ENCODE measurements at regions not wholly inside any gene's neighbourhood (a gene's known extent, or its start where the extent isn't known, plus 50 kb on each side); places are given as distances from the start of the nearest gene placed in this dataset.
A peak's percentile ranks its signal among the peaks of the same experiment; 100 is the strongest.

- in situ Hi-C loops (cut with HindIII; ENCODE audit: low pct_unique_long_range_greater_than_20kb, low sequenced_read_pairs): no loop called here
- TF ChIP-seq JUND (IDR thresholded peaks at IDR 0.05; ENCODE audit: low read depth): no peak
- DNase-seq (ENCODE audit: low read depth in 1 of 2, low spot score in 1 of 2): no peak
Observed at GRCh38 chr14:30138567-30138966, 210.9 kb upstream of the PRKD1 start.

- DNase-seq (ENCODE audit: low read depth in 1 of 2, low spot score in 1 of 2): no peak
- in situ Hi-C loops (cut with HindIII; ENCODE audit: low pct_unique_long_range_greater_than_20kb, low sequenced_read_pairs): no loop called here
- no peak for TF ChIP-seq JUND (IDR thresholded peaks at IDR 0.05; ENCODE audit: low read depth)
Observed at GRCh38 chr14:30142216-30142615, 214.6 kb upstream of the PRKD1 start.

DNA sequence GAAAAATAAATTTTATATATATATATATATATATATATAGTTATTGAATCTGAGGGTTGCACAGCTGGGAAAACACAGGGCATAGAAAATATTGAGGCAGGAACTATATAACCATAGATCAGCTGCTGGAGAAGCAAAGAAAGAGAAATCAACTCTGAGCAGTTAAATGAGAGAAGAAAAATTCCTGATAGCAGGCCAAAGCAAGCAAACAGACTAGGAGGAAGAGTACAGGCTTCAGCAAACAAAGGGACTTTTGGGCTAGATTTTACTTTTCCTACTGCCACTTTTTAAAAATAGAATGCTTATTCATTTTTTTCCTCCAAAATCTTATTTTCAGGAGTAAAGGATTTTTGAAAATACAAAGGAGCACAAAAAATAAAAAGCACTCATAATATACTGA, 216.0 kb upstream of the PRKD1 start:
- no peak for TF ChIP-seq JUND (IDR thresholded peaks at IDR 0.05; ENCODE audit: low read depth)
- in situ Hi-C loops (cut with HindIII; ENCODE audit: low pct_unique_long_range_greater_than_20kb, low sequenced_read_pairs): no loop called here
- DNase-seq (ENCODE audit: low read depth in 1 of 2, low spot score in 1 of 2): peak in 1 of 2 experiments; percentile 11

GRCh38 chr14:30153717-30154116, 226.1 kb upstream of the PRKD1 start:
- TF ChIP-seq JUND (IDR thresholded peaks at IDR 0.05; ENCODE audit: low read depth): no peak
- no peak for DNase-seq (ENCODE audit: low read depth in 1 of 2, low spot score in 1 of 2)
- in situ Hi-C loops (cut with HindIII; ENCODE audit: low pct_unique_long_range_greater_than_20kb, low sequenced_read_pairs): no loop called here

GRCh38 chr14:30156571-30156970, 228.9 kb upstream of the PRKD1 start:
- no peak for DNase-seq (ENCODE audit: low read depth in 1 of 2, low spot score in 1 of 2)
- no peak for TF ChIP-seq JUND (IDR thresholded peaks at IDR 0.05; ENCODE audit: low read depth)
- in situ Hi-C loops (cut with HindIII; ENCODE audit: low pct_unique_long_range_greater_than_20kb, low sequenced_read_pairs): no loop called here

GRCh38 chr14:30158299-30158698, 230.7 kb upstream of the PRKD1 start:
- in situ Hi-C loops (cut with HindIII; ENCODE audit: low pct_unique_long_range_greater_than_20kb, low sequenced_read_pairs): no loop called here

GRCh38 chr14:30159374-30159773, 231.7 kb upstream of the PRKD1 start:
- DNase-seq (ENCODE audit: low read depth in 1 of 2, low spot score in 1 of 2): no peak
- TF ChIP-seq JUND (IDR thresholded peaks at IDR 0.05; ENCODE audit: low read depth): no peak
- in situ Hi-C loops (cut with HindIII; ENCODE audit: low pct_unique_long_range_greater_than_20kb, low sequenced_read_pairs): no loop called here

More at GRCh38 chr14:30158299-30158698, 230.7 kb upstream of the PRKD1 start:
- TF ChIP-seq JUND (IDR thresholded peaks at IDR 0.05; ENCODE audit: low read depth): no peak
- DNase-seq (ENCODE audit: low read depth in 1 of 2, low spot score in 1 of 2): no peak

DNA sequence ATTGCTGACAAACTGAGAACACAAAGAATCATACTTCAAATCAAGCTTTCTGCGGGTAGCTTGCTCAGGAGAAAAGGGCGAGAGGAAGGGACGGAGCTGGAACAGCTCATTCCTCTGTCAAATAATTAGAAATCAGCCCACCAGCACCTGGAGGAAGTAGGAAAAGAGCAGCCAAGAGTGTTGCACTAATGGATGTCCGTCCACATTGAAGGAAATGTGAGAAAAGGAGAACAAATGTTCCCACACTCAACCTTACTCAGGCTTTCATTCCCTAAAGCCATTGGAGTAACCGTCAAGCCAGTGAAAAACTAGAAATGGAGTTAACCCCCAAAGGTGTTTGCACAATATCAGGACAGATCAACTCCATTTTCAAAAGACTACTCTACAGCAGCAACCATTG, 233.0 kb upstream of the PRKD1 start:
- in situ Hi-C loops (cut with HindIII; ENCODE audit: low pct_unique_long_range_greater_than_20kb, low sequenced_read_pairs): no loop called here
- DNase-seq (ENCODE audit: low read depth in 1 of 2, low spot score in 1 of 2): no peak
- TF ChIP-seq JUND (IDR thresholded peaks at IDR 0.05; ENCODE audit: low read depth): no peak

DNA sequence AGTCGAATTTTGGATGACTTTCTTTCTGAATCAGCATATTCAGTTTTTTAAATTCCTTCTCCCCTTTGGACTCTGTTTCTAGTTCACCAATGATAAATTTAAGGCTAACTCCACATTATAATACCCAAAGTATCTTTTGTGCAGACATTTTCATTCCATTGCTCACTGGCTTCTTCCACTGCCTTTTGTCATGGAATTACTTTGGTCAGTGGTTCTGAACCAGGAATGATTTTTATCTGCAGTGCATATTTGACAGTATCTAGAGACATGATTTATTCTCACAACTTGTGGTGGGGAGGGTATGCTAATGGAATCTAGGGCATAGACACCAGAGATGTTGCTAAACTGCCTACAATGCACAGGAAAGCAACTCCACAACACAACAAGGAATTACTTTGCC, 234.4 kb upstream of the PRKD1 start:
- DNase-seq (ENCODE audit: low read depth in 1 of 2, low spot score in 1 of 2): no peak
- in situ Hi-C loops (cut with HindIII; ENCODE audit: low pct_unique_long_range_greater_than_20kb, low sequenced_read_pairs): no loop called here
- no peak for TF ChIP-seq JUND (IDR thresholded peaks at IDR 0.05; ENCODE audit: low read depth)

GRCh38 chr14:30165255-30165654, 237.6 kb upstream of the PRKD1 start:
- in situ Hi-C loops (cut with HindIII; ENCODE audit: low pct_unique_long_range_greater_than_20kb, low sequenced_read_pairs): no loop called here
- no peak for DNase-seq (ENCODE audit: low read depth in 1 of 2, low spot score in 1 of 2)
- TF ChIP-seq JUND (IDR thresholded peaks at IDR 0.05; ENCODE audit: low read depth): no peak

- DNase-seq (ENCODE audit: low read depth in 1 of 2, low spot score in 1 of 2): no peak
- in situ Hi-C loops (cut with HindIII; ENCODE audit: low pct_unique_long_range_greater_than_20kb, low sequenced_read_pairs): no loop called here
- no peak for TF ChIP-seq JUND (IDR thresholded peaks at IDR 0.05; ENCODE audit: low read depth)
Observed at GRCh38 chr14:30177781-30178180, 250.1 kb upstream of the PRKD1 start.

DNA sequence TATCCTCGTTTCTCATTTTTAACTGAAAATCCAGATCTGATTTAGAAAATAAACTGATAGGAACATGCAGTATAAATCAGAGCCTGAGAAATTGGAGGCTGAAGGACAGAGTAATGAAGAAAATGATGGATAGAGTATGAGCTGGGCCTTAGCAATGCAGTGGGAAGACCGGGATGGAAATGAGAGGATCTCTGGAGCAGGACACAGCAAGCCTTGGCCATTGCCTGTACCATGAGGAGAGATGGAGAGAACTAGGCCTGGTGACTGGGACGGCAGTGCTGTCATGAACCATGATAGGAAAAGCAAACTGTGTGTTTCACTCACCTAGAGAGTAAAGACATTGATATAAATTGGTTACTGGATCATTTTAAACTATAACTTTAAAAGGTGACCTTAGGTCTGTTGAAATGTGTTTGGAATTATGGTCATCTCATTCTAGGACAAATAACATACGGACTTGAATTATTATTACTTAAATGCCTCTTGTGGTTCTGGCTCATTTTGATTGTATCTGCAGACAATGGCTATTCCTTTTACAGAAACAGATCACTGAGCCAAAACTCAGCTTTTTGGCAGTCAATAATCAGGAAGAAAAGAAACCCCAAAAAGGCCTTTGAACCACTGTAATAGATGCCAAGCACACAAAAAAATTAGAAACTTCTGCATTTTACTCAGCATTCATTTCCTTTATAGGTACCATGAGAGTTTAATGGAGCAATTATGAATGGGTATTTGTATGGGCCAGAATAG, 251.9 kb upstream of the PRKD1 start:
- DNase-seq (ENCODE audit: low read depth in 1 of 2, low spot score in 1 of 2): no peak
- no peak for TF ChIP-seq JUND (IDR thresholded peaks at IDR 0.05; ENCODE audit: low read depth)
- in situ Hi-C loops (cut with HindIII; ENCODE audit: low pct_unique_long_range_greater_than_20kb, low sequenced_read_pairs): no loop called here

GRCh38 chr14:30180219-30180618, 252.6 kb upstream of the PRKD1 start:
- DNase-seq (ENCODE audit: low read depth in 1 of 2, low spot score in 1 of 2): no peak
- in situ Hi-C loops (cut with HindIII; ENCODE audit: low pct_unique_long_range_greater_than_20kb, low sequenced_read_pairs): no loop called here
- no peak for TF ChIP-seq JUND (IDR thresholded peaks at IDR 0.05; ENCODE audit: low read depth)

GRCh38 chr14:30185832-30186231, 258.2 kb upstream of the PRKD1 start:
- DNase-seq (ENCODE audit: low read depth in 1 of 2, low spot score in 1 of 2): no peak
- no peak for TF ChIP-seq JUND (IDR thresholded peaks at IDR 0.05; ENCODE audit: low read depth)
- in situ Hi-C loops (cut with HindIII; ENCODE audit: low pct_unique_long_range_greater_than_20kb, low sequenced_read_pairs): no loop called here

Data from T47D (cell line).